ENCODE measurements at regions not wholly inside any gene's neighbourhood (a gene's known extent, or its start where the extent isn't known, plus 50 kb on each side); places are given as distances from the start of the nearest gene placed in this dataset.
"Not testable (repeated sequence)": the region's sequence is repeated elsewhere in the genome, so short reads cannot be mapped to it uniquely, and the experiment has no call there.

DNA sequence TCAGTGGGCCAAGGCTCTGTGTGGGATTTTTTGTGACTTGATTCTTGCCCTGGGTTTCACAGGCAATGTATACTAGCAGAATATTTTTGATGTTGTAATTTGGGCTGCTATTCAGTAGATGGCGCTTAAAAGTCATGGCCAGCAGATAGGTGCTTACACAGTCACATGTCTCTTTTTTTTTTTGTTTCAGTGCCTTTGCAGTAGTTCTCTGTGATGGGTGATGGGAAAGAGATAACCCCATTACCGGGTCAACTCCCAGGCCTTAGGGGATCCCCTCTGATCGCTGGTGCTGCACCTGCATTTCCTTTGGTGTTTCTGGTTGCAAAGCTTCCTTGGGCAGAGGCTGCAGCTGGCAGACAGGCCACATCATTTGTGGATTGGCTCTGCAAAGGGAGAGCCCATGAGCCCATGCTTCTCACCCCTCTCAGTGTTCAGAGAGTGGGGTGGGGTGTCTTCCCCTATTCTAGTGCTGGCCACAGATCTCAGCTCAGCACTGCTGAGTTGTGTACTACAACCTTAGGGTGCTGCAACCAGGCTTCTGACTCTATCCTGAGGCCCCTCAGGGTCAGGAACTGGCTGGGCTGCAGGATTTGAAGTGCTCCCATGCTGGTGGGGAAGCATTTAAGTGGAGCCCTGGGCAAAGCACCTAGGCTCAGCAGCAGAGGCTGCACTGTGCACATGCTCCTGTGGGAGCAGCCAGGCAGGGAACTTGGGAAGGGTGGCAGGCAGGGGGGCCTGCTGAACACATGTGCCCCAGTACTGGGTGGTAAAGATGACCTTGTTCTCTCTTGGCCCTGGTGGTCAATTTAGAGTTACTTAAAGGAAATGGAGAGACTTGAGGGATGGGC, 219.8 kb upstream of the SPHKAP start:
- DNase-seq = no peak

- DNase-seq = no peak
These were observed 206.3 kb upstream of the SPHKAP start for GRCh38 chr2:228387776-228388175.

- DNase-seq = no peak
These were observed 197.4 kb upstream of the SPHKAP start for GRCh38 chr2:228378696-228379425.

- no peak for DNase-seq
These were observed 196.7 kb upstream of the SPHKAP start for GRCh38 chr2:228378233-228378632.

DNA sequence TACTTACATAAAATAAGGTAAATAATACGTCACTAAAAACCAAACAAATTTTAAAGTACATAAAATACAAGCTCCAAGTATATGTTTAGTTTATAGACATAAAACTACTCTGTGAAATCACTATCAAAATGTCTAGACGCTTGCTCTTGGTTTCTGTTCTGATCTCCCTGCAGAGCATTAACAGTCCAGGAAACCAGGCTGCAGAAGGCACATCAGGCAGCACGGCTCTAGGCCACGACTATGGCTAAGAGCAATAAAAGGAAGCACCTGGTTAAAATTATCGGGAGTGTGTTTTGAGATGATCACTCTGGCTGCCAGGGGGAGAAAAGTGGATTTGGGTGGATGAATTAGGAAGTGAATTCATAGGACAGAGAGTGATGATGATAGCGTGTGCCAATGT, 196.0 kb upstream of the SPHKAP start:
- DNase-seq = no peak

DNA sequence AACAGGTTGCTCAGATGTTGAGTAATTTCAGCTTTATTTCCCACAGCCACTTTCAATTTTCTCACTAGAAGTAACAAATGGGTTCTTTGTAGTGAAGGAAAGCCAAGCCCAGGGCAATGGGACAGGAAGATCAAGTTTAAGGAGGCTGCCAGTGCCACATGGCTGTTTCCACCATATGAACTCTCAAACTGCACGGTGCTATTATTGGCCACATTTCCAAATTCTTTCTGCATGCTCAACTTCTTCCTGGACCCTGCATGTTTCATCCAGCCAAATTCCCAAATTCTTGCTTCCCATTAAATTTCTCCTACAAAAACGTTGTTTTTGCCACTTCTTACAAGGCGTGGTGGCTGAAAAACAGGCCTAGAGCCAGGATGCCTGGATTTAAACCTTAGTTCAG, 193.3 kb upstream of the SPHKAP start:
- no peak for DNase-seq

GRCh38 chr2:228373191-228373590, 191.7 kb upstream of the SPHKAP start:
- DNase-seq = no peak

DNA sequence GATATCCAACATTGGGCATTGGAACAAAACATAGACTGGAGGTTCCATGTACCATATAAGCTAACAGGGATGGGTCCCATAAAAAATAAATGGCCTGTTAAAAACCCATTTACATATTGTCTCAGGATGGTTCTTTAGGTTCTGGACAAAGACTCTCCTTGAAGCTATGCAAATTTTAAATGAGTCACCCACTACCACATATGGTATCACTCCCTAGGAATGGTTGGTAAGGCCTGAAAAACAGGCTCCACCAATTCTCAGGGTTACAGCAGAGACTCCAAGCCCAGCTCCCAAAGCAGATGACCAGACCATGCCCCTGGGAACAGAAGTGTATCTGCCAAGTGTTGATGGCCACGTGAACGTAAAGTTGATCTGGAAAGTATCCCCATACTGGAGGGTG, 190.7 kb upstream of the SPHKAP start:
- DNase-seq = no peak

GRCh38 chr2:228369400-228370031, 188.0 kb upstream of the SPHKAP start:
- no peak for DNase-seq

DNA sequence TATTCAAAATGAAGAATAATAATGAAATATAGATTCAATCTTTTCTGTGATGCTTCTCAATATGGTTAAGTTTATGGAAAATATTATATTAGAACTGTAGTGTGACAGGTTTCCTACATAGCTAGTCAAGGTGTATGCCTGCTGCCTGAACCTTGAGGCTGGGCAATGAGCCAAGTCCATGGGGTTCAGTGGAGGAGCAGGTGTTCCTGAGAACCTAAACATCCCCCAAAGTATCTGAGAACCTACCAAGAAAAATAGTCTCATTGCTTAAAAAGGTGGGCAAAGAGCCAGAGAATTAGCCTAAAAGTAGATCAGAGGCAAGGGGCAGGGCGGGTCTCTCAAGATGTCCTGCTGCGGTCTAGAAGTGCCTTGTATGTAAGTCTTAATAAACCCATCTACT, 185.9 kb upstream of the SPHKAP start:
- no peak for DNase-seq

DNA sequence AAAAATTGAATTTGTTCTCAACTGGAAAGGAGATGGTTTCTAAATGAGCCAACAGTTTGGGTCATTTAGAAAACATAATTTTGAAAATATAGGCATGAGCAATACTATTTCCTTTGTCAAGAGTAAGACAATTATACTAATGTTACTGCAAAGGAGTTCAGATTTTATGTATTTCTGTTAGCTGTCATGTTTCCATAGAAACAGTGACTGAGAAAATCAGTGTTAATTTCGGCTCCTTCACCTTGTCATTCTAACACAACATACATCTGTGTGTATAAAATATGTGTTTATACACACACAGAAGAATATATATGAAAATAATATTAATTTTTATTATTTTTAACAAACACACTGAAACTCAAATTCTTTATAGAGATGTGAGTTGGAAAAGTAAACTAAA, 178.0 kb upstream of the SPHKAP start:
- DNase-seq = no peak

- DNase-seq = no peak
These were observed 174.4 kb upstream of the SPHKAP start for GRCh38 chr2:228355897-228356296.

DNA sequence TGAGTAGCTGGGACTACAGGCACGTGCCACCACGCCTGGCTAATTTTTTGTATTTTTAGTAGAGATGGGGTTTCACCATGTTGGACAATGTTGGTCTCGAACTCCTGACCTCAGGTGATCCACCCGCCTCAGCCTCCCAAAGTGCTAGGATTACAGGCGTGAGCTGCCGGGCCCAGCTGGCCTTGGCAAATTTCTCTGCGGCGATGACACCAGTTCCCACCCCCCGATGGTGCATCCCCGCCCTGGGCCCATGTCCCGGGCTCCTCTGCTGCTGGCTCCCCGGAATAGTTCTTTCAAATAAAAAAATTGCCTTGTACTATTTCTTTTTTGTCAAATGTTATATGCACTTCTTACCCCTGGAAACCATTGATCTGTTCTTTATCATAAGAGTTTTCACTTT, 171.5 kb upstream of the SPHKAP start:
- DNase-seq = not testable (repeated sequence)

DNA sequence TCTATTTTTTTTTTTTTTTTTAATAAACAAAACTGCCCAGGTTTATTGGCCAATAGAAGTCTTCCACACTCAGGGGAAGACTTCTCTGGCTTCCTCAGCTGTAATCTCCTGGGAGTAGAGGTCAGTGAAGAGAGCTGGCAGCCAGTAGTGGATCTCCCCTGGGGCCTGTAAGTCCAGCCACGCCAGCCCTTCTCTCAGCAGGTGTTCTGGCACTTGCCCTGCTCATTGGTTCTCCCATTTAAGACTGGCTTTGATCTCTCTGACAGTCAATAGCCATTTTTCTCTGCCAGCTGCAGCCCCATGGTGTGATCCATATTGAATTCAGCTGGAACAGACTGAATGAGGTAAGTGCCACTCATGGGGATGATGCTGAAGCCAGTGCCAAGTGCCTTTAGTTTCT, 170.6 kb upstream of the SPHKAP start:
- no peak for DNase-seq

GRCh38 chr2:228348516-228349064, 167.1 kb upstream of the SPHKAP start:
- DNase-seq = no peak

GRCh38 chr2:228344531-228344930, 163.0 kb upstream of the SPHKAP start:
- DNase-seq = no peak

GRCh38 chr2:228339525-228339924, 158.0 kb upstream of the SPHKAP start:
- no peak for DNase-seq

GRCh38 chr2:228334180-228334579, 152.7 kb upstream of the SPHKAP start:
- no peak for DNase-seq

- no peak for DNase-seq
These were observed 147.8 kb upstream of the SPHKAP start for GRCh38 chr2:228329282-228329681.

GRCh38 chr2:228321015-228321414, 139.5 kb upstream of the SPHKAP start:
- no peak for DNase-seq

DNA sequence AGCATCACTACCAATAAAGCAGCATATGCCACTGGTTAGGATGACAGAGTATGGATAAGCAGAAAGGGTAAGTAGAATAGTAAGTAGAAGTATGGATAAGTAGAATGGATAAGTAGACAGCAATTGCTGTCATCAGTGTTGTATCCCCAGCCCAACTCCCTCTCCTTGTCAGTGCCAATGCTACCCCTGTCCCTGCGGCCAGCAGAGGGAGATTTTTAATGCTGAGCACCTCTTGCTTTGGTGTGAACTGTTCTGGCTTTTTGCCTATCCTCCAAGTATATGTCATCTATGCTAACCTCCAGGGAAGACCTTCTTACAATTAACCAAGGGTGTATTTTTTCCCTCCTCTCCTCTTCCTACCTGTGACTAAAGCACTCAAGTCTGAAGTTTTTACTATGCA, 136.7 kb upstream of the SPHKAP start:
- DNase-seq = no peak

DNA sequence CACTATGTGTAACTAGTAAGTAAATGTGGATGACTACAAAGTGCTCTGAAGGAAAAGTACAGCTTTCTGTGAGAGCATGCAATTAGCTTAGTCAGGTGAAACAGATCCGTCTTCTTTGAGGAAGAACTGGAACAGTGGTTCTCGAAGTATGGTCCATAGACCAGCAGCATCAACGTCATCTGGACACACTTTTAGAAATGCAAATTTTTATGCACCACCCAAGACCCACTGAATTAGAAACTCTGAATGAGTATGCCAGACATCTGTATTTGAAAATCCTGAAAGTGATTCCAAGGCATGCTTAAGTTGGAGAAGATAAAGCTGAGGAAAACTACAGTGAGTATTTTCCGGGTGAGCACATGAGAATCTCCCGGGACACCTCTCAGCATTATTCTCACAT, 130.7 kb upstream of the SPHKAP start:
- no peak for DNase-seq

- DNase-seq = no peak
These were observed 122.5 kb upstream of the SPHKAP start for GRCh38 chr2:228303960-228304359.

Data from inflammatory macrophage treated with lipopolysaccharide for 1 hour (primary cell).